ENCODE measurements at regions not wholly inside any gene's neighbourhood (a gene's known extent, or its start where the extent isn't known, plus 50 kb on each side); places are given as distances from the start of the nearest gene placed in this dataset.

DNA sequence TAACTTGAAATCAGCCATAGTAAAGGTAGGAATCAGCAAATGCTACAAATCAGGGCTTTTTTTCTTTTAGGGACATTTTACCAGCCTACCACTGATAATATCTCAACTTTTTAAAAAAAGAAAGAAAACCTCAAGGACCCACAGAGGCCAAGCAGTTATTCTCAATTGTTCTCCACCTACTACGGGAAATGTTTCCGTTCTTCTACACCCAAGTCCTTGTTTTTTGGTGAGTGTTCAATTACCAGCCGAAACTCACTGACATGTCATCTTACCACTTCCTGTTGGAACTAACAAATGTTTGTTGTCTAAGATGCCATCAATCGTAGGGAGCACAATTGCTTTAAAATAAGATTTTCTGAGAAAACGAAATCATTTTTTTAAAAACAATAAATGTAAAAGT lies 50.2 kb upstream of the CDK1 start:
- no peak for DNase-seq
- Mint-ChIP-seq H3K4me1 (peaks cover 64% of the 10 kb centered on the region), H3K36me3 (ENCODE audit: low read depth) (peaks cover 39% of the 10 kb centered on the region), H3K9me3 (peaks cover 6% of the 10 kb centered on the region), H3K4me3 (peak overlapping the region; percentile 46), H3K27me3 (peaks cover 10% of the 10 kb centered on the region), H3K27ac (peak overlapping the region; percentile 74)
- ChIA-PET CTCF (interaction anchor here (1.3 to 1.8 kb wide), 2 partner anchors 39 to 80 kb away, joined by 4 to 6 read pairs; no protein-coding TSS in a partner anchor), POLR2A (interaction anchor here (1.1 to 3.9 kb wide), 2 partner anchors 14 to 51 kb away, joined by 6 to 36 read pairs; partner anchors contain the start of gene CDK1)

DNA sequence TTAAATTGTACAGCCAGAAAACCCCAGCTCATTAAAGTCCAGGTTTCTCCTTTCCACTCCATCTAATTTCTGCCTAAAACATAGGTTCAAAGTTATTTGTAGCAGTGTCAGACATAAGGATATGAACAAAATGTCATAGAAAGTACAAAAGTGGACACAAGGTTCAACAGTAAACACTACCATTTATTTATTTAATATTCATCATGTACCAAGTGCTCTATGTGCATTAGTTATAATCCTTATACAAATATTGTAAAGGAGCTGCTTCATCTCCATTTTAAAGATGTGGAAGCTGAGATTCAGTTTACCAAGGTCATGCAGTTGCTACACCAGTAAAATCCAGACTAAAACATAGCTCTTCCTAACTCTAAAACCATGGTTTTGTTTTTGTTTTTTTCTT lies 52.0 kb upstream of the CDK1 start:
- peaks cover 35% of the 10 kb centered on the region for H3K36me3 Mint-ChIP-seq (ENCODE audit: low read depth)
- peaks cover 6% of the 10 kb centered on the region for H3K9me3 Mint-ChIP-seq
- CTCF ChIA-PET, result no interaction called here
- no peak for DNase-seq
- peaks cover 1% of the 10 kb centered on the region for H3K27me3 Mint-ChIP-seq
- POLR2A ChIA-PET, result interaction anchor here (0.7 to 1.6 kb wide), 3 partner anchors 9 to 52 kb away, joined by 3 to 8 read pairs (median 4); partner anchors contain the start of gene CDK1
- peaks cover 50% of the 10 kb centered on the region for H3K4me1 Mint-ChIP-seq
- no peak overlapping the region for H3K27ac Mint-ChIP-seq
- H3K4me3 Mint-ChIP-seq, result no peak overlapping the region

DNA sequence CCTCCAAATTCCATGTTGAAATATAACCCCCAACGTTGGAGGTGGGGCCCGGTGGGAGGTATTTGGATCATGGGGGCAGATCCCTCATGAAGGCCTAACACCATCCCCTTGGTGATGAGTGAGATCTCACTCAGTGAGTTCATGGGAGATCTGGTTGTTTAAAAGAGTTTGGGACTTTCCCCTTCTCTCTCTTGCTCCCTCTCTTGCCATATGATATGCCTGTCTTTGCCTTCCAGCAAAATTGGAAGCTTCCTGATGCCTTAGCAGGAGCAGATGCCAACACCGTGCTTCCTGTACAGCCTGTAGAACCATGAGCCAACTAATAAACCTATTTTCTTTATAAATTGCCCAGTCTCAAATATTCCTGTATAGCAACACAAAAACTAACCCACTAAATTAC lies 55.7 kb upstream of the CDK1 start:
- Mint-ChIP-seq H3K27ac (no peak overlapping the region), H3K36me3 (ENCODE audit: low read depth) (peaks cover 31% of the 10 kb centered on the region), H3K27me3 (peaks cover 1% of the 10 kb centered on the region), H3K4me3 (no peak overlapping the region), H3K9me3 (peaks cover 6% of the 10 kb centered on the region), H3K4me1 (peaks cover 19% of the 10 kb centered on the region)
- DNase-seq, result no peak
- POLR2A ChIA-PET, result no interaction called here
- CTCF ChIA-PET, result no interaction called here

DNA sequence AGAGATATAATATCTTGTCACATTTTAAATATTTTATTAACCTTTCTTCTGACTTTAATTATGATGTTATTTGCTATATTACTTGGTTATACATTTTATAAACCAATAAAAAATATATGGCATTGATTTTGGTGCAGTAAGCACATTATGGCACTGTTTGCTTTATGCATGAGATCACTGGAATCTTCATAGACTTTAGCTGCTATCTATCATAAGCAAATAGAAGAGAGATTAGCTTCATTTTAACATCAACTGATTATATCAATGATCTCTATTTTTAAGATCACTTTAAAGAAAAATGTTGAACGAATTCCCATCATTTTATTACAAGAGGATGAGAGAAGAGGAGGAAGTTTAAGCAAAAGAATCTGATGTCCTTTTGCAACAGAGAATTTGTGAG lies 58.6 kb upstream of the CDK1 start:
- no peak for DNase-seq
- H3K4me3 Mint-ChIP-seq, result no peak overlapping the region
- peaks cover 2% of the 10 kb centered on the region for H3K4me1 Mint-ChIP-seq
- CTCF ChIA-PET, result no interaction called here
- peaks cover 13% of the 10 kb centered on the region for H3K36me3 Mint-ChIP-seq (ENCODE audit: low read depth)
- POLR2A ChIA-PET, result no interaction called here
- H3K9me3 Mint-ChIP-seq, result peaks cover 9% of the 10 kb centered on the region
- no peak overlapping the region for H3K27ac Mint-ChIP-seq
- peaks cover 2% of the 10 kb centered on the region for H3K27me3 Mint-ChIP-seq

DNA sequence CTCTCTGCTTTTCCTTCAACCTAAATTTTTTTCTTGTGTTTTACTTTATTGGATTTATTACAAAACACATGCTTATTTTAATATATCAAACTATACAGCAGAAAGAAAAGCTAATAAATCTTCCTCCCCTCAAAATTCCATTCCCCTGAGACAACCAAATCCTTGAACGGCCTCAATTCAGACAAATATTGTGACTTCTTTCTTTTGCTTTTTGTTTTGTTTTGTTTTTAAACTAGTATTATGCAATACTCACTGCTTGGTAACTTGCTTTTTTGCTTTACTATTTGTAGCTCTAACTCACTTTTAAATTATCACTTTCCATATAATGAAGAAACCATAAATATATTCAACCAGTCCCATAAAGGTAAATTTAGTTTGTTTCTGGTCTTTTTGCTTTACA lies 59.4 kb upstream of the CDK1 start:
- Mint-ChIP-seq H3K36me3 (ENCODE audit: low read depth) (peaks cover 14% of the 10 kb centered on the region), H3K4me1 (peaks cover 10% of the 10 kb centered on the region), H3K9me3 (peaks cover 6% of the 10 kb centered on the region), H3K27ac (no peak overlapping the region), H3K27me3 (peaks cover 2% of the 10 kb centered on the region), H3K4me3 (no peak overlapping the region)
- CTCF ChIA-PET, result no interaction called here
- POLR2A ChIA-PET, result no interaction called here
- no peak for DNase-seq

DNA sequence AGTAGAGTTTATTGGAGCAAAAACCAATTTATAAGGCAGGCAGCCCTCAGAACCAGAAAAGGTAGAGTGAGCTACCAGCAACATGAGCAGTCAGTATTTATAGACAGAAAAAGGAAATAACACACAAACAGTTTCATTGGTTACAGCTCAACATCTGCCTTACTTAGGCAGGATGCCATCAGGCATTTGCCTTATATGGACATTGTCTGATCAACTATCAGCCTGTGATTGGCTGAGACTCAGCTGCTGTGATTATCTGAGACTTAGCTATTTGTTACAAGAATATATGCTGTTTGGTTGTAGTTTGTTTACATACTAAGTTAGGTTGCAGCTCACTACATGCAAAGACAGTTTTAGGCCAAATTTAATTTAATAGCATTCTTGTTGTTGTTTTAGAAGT lies 60.4 kb upstream of the CDK1 start:
- peaks cover 2% of the 10 kb centered on the region for H3K9me3 Mint-ChIP-seq
- no peak for DNase-seq
- peaks cover 8% of the 10 kb centered on the region for H3K36me3 Mint-ChIP-seq (ENCODE audit: low read depth)
- peaks cover 21% of the 10 kb centered on the region for H3K4me1 Mint-ChIP-seq
- ChIA-PET POLR2A (interaction anchor here (0.8 to 1.5 kb wide), 2 partner anchors 8 to 11 kb away, joined by 3 to 8 read pairs; no protein-coding TSS in a partner anchor), CTCF (interaction anchor here (0.7 kb wide), 1 partner anchor 11 kb away, joined by 3 read pairs; no protein-coding TSS in a partner anchor)
- peaks cover 1% of the 10 kb centered on the region for H3K27me3 Mint-ChIP-seq
- H3K27ac Mint-ChIP-seq, result no peak overlapping the region
- no peak overlapping the region for H3K4me3 Mint-ChIP-seq

DNA sequence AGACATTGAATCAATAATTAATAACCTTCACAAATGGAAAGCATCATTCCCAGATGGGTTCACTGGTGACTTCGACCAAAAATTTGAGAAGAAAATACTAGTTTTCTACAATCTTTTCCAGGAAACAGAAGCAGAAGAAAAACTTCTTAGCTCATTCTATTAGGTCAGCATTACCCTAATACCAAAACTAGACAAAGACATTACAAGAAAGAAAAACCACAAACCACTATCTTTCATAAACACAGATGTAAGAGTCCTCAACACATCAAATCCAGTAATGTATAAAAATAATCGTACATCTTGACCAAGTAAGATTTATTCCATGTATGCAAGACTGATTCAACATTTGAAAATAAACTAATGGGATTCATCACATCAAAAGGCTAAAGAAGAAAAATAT lies 64.0 kb upstream of the CDK1 start:
- Mint-ChIP-seq H3K4me1 (peaks cover 34% of the 10 kb centered on the region), H3K4me3 (no peak overlapping the region), H3K9me3 (peaks cover 2% of the 10 kb centered on the region), H3K36me3 (ENCODE audit: low read depth) (peaks cover 8% of the 10 kb centered on the region), H3K27me3 (peaks cover 3% of the 10 kb centered on the region), H3K27ac (peak overlapping the region; percentile 37)
- ChIA-PET POLR2A (interaction anchor here (0.6 to 1.3 kb wide), 5 partner anchors 14 to 242 kb away, joined by 3 to 6 read pairs (median 4); no protein-coding TSS in a partner anchor), CTCF (interaction anchor here (1.5 kb wide), 1 partner anchor 9 kb away, joined by 4 read pairs; no protein-coding TSS in a partner anchor)
- no peak for DNase-seq

DNA sequence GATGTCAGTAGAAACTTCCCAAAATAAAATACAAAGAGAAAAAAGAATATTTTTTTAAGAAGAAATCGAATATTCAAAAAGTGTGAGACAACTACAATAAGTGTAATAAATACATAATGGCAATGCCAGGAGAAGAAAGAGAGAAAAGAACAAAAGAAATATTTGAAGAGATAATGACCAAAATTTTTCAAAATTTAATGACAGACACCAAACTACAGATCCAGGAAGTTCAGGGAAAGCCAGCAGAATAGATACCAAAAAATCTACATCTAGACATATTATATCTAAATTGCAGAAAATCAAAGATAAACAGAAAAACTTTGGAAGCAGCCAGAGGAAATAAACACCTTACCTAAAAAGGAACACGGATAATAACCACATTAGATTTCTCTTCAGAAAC lies 66.8 kb upstream of the CDK1 start:
- Mint-ChIP-seq H3K4me1 (peaks cover 48% of the 10 kb centered on the region), H3K27ac (no peak overlapping the region), H3K27me3 (peaks cover 3% of the 10 kb centered on the region), H3K9me3 (peaks cover 6% of the 10 kb centered on the region), H3K4me3 (no peak overlapping the region), H3K36me3 (ENCODE audit: low read depth) (peaks cover 8% of the 10 kb centered on the region)
- ChIA-PET CTCF (interaction anchor here (1.4 kb wide), 1 partner anchor 57 kb away, joined by 4 read pairs; no protein-coding TSS in a partner anchor), POLR2A (no interaction called here)
- no peak for DNase-seq

DNA sequence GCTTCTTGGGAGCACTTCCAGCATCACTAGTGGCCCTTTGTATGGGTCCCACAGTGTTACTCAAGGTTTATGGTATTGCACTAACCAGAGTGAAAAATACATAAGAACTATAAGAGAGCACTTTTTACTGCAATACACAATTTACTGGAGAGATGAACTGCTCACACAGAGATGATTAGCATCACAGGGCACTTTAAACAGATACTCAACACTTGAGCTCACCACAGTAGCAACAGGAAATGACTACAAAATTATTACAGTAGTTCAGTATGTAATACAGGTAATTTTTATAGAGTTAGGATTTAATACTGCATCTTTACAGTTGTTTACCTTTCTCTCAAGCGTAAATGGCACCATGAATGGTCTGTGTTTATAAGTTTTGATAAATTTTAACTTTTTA lies 68.2 kb upstream of the CDK1 start:
- H3K4me3 Mint-ChIP-seq, result no peak overlapping the region
- peak overlapping the region; percentile 34 for H3K27ac Mint-ChIP-seq
- H3K36me3 Mint-ChIP-seq (ENCODE audit: low read depth), result peaks cover 9% of the 10 kb centered on the region
- ChIA-PET CTCF (interaction anchor here (1.4 kb wide), 1 partner anchor 58 kb away, joined by 4 read pairs; no protein-coding TSS in a partner anchor), POLR2A (interaction anchor here (3.0 kb wide), 1 partner anchor 21 kb away, joined by 9 read pairs; no protein-coding TSS in a partner anchor)
- DNase-seq, result no peak
- peaks cover 1% of the 10 kb centered on the region for H3K27me3 Mint-ChIP-seq
- peaks cover 8% of the 10 kb centered on the region for H3K9me3 Mint-ChIP-seq
- H3K4me1 Mint-ChIP-seq, result peaks cover 48% of the 10 kb centered on the region

DNA sequence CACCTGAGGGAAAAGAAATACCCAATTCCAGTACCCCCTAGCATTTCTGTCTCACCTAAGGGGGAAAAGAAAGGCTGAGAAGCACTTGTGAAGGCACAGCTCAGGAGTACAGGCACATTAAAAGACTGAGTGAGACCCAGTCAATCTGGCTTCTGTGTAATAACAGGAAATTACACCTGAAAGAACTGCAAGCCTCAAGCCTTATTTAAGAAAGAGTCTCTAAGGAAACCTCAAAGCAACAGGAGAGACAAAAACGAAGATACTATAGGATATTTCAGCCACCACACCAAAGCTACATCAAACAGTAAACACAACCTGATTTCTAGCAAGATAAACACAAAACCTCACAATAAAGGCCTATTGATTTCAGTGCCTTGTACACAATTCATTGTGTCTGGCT lies 69.6 kb upstream of the CDK1 start:
- peaks cover 1% of the 10 kb centered on the region for H3K27me3 Mint-ChIP-seq
- DNase-seq, result no peak
- peak overlapping the region; percentile 19 for H3K4me3 Mint-ChIP-seq
- POLR2A ChIA-PET, result interaction anchor here (1.7 to 3.0 kb wide), 2 partner anchors 22 to 70 kb away, joined by 4 to 9 read pairs; partner anchors contain the start of gene CDK1
- peaks cover 8% of the 10 kb centered on the region for H3K9me3 Mint-ChIP-seq
- CTCF ChIA-PET, result no interaction called here
- H3K36me3 Mint-ChIP-seq (ENCODE audit: low read depth), result peaks cover 7% of the 10 kb centered on the region
- peak overlapping the region; percentile 87 for H3K27ac Mint-ChIP-seq
- H3K4me1 Mint-ChIP-seq, result peaks cover 45% of the 10 kb centered on the region

DNA sequence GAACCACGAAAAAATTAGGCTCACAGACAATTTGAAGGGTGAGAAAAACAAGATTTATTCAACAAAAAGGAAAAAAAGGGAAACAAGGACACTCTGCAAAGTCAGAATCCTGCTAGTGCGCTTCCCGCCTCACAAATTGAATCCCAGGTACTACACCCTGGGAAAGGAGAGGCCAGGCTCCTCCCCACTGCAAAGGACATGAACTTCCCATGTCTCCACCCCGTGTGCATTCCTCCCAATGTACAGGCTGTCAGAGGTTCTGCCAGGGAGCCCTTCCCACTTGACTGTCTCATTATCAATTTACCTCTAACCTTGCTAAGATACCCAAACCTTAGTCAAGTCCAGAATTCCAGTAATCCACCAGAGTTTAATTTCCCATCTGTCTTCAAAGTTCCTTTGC lies 70.4 kb upstream of the CDK1 start:
- ChIA-PET CTCF (no interaction called here), POLR2A (interaction anchor here (1.6 kb wide), 1 partner anchor 10 kb away, joined by 3 read pairs; no protein-coding TSS in a partner anchor)
- no peak for DNase-seq
- H3K9me3 Mint-ChIP-seq, result peaks cover 8% of the 10 kb centered on the region
- no peak overlapping the region for H3K4me3 Mint-ChIP-seq
- H3K36me3 Mint-ChIP-seq (ENCODE audit: low read depth), result peaks cover 11% of the 10 kb centered on the region
- peaks cover 41% of the 10 kb centered on the region for H3K4me1 Mint-ChIP-seq
- peaks cover 1% of the 10 kb centered on the region for H3K27me3 Mint-ChIP-seq
- H3K27ac Mint-ChIP-seq, result peak overlapping the region; percentile 87

DNA sequence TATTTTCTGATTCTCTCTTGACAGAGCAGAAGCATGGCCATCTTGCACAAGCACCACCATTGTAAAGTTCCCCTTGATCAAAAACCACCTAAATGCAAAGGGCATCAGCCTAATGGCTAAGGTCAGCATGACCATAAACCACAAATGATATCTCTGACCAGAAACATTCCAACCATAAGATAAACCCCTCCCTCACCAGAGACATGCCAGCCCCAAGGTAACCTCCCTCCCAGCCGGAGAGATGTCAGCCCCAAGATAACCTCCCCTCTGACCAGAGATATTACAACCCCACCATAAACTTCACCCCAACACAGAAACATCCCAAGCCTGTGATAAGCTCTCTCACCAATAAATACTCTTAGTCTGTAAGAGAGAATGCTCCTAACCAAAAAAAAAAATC lies 72.1 kb upstream of the CDK1 start:
- Mint-ChIP-seq H3K27me3 (no peaks in the 10 kb centered on the region), H3K4me3 (no peak overlapping the region), H3K4me1 (peaks cover 38% of the 10 kb centered on the region), H3K36me3 (ENCODE audit: low read depth) (peaks cover 16% of the 10 kb centered on the region), H3K9me3 (peaks cover 8% of the 10 kb centered on the region), H3K27ac (no peak overlapping the region)
- no peak for DNase-seq
- ChIA-PET POLR2A (interaction anchor here (1.6 kb wide), 1 partner anchor 12 kb away, joined by 3 read pairs; no protein-coding TSS in a partner anchor), CTCF (no interaction called here)

DNA sequence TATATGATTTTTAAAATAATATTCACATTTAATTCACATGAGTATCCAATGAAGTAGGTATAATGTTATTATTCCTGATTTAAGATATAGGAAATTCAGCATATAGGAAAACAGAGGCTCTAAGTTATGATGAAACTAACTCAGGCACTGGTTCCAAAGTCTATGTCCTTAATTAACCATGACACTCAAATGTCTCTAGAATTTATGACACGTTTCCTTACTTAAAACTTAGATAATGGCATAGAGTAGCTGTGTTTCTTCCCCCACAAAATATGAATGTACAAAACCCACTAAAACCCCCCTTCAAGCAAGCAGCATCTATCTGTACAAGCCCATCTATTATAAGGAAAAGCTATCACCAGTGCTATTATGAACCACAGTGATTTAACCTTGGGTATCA lies 72.9 kb upstream of the CDK1 start:
- Mint-ChIP-seq H3K4me3 (no peak overlapping the region), H3K36me3 (ENCODE audit: low read depth) (peaks cover 13% of the 10 kb centered on the region), H3K27me3 (no peaks in the 10 kb centered on the region), H3K4me1 (peaks cover 35% of the 10 kb centered on the region), H3K27ac (no peak overlapping the region), H3K9me3 (peaks cover 8% of the 10 kb centered on the region)
- no peak for DNase-seq
- ChIA-PET CTCF (interaction anchor here (1.5 kb wide), 1 partner anchor 9 kb away, joined by 4 read pairs; no protein-coding TSS in a partner anchor), POLR2A (interaction anchor here (1.2 kb wide), 1 partner anchor 132 kb away, joined by 3 read pairs; no protein-coding TSS in a partner anchor)

DNA sequence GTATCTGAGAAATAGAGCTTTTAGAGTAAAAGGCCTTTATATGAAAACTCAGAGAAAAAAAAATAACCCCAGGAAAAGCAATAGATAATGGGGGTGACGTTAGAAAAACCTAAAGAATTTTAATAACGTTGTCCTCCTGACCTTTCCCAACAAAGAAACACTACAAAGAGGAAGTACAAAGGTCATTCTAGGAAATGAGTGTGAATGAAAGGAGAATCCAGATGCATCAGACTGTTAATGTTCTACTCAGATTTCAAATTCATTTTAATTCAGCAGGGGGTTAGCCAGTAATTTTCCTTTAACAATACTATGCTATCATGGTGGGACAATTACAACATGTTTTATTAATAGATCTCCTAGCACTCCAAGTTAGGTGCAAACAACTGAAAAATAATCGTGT lies 73.8 kb upstream of the CDK1 start:
- ChIA-PET CTCF (interaction anchor here (1.3 to 1.5 kb wide), 2 partner anchors 9 to 25 kb away, joined by 3 to 4 read pairs; no protein-coding TSS in a partner anchor), POLR2A (interaction anchor here (0.7 to 1.4 kb wide), 3 partner anchors 24 to 131 kb away, joined by 3 to 4 read pairs (median 3); partner anchors contain the start of gene CDK1)
- DNase-seq, result no peak
- Mint-ChIP-seq H3K4me1 (peaks cover 29% of the 10 kb centered on the region), H3K36me3 (ENCODE audit: low read depth) (peaks cover 13% of the 10 kb centered on the region), H3K9me3 (peaks cover 8% of the 10 kb centered on the region), H3K4me3 (no peak overlapping the region), H3K27ac (no peak overlapping the region), H3K27me3 (no peaks in the 10 kb centered on the region)
